HG03103 (cell line): ENCODE measurements at regions not wholly inside any gene's neighbourhood (a gene's known extent, or its start where the extent isn't known, plus 50 kb on each side); places are given as distances from the start of the nearest gene placed in this dataset.

Experiments
- ATAC-seq: cut with Tn5 transposase; IDR thresholded peaks from one replicate; pipeline ENCODE4 v1.9.1; 2021; ENCODE audit warnings: low read depth; ENCODE audit not compliant: unreplicated experiment

- no peak for ATAC-seq
Observed at GRCh38 chr17:77437747-77438146, 297.0 kb downstream of the SEC14L1 start.

- ATAC-seq: no peak
Observed at GRCh38 chr17:77438241-77439188, 297.7 kb downstream of the SEC14L1 start.

- ATAC-seq: no peak
Observed at GRCh38 chr17:77439189-77440018, 298.6 kb downstream of the SEC14L1 start.

GRCh38 chr17:77440560-77440981 lies 299.8 kb downstream of the SEC14L1 start:
- ATAC-seq: no peak

GRCh38 chr17:77441130-77441920 lies 300.6 kb downstream of the SEC14L1 start:
- ATAC-seq: peak; percentile 36

GRCh38 chr17:77441940-77442339 lies 301.2 kb downstream of the SEC14L1 start:
- ATAC-seq: no peak

GRCh38 chr17:77442976-77443747 lies 302.4 kb downstream of the SEC14L1 start:
- no peak for ATAC-seq

- ATAC-seq: no peak
Observed at GRCh38 chr17:77443748-77444260, 303.0 kb downstream of the SEC14L1 start.

GRCh38 chr17:77444628-77444983 lies 303.8 kb downstream of the SEC14L1 start:
- no peak for ATAC-seq

GRCh38 chr17:77444984-77445759 lies 304.4 kb downstream of the SEC14L1 start:
- ATAC-seq: no peak

GRCh38 chr17:77445760-77446532 lies 305.2 kb downstream of the SEC14L1 start:
- no peak for ATAC-seq

GRCh38 chr17:77446940-77447634 lies 306.3 kb downstream of the SEC14L1 start:
- ATAC-seq: no peak

GRCh38 chr17:77449373-77449907 lies 308.7 kb downstream of the SEC14L1 start:
- no peak for ATAC-seq

- ATAC-seq: no peak
Observed at GRCh38 chr17:77449908-77450741, 309.4 kb downstream of the SEC14L1 start.

GRCh38 chr17:77450742-77451244 lies 310.0 kb downstream of the SEC14L1 start:
- ATAC-seq: no peak

- ATAC-seq: no peak
Observed at GRCh38 chr17:77451245-77451893, 310.6 kb downstream of the SEC14L1 start.
